ENCODE measurements at regions not wholly inside any gene's neighbourhood (a gene's known extent, or its start where the extent isn't known, plus 50 kb on each side); places are given as distances from the start of the nearest gene placed in this dataset.

- TF ChIP-seq, protein P1, sequence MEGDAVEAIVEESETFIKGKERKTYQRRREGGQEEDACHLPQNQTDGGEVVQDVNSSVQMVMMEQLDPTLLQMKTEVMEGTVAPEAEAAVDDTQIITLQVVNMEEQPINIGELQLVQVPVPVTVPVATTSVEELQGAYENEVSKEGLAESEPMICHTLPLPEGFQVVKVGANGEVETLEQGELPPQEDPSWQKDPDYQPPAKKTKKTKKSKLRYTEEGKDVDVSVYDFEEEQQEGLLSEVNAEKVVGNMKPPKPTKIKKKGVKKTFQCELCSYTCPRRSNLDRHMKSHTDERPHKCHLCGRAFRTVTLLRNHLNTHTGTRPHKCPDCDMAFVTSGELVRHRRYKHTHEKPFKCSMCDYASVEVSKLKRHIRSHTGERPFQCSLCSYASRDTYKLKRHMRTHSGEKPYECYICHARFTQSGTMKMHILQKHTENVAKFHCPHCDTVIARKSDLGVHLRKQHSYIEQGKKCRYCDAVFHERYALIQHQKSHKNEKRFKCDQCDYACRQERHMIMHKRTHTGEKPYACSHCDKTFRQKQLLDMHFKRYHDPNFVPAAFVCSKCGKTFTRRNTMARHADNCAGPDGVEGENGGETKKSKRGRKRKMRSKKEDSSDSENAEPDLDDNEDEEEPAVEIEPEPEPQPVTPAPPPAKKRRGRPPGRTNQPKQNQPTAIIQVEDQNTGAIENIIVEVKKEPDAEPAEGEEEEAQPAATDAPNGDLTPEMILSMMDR (IDR thresholded peaks at IDR 0.05): no peak
- TF ChIP-seq POLR2A (IDR thresholded peaks at IDR 0.05): no peak
Measured at GRCh38 chr4:129176864-129177263, 80.9 kb downstream of the C4orf33 start.

Data from right lobe of liver (tissue), 4 donors.